GM12892 (cell line): ENCODE measurements at regions not wholly inside any gene's neighbourhood (a gene's known extent, or its start where the extent isn't known, plus 50 kb on each side); places are given as distances from the start of the nearest gene placed in this dataset.

Source experiments
- DNase-seq: peaks from one replicate; pipeline ENCODE4 v3.0.0; 2011; ENCODE audit not compliant: insufficient read length
- FAIRE-seq: peaks from 2 replicates; lab custom pipeline; 2011; peaks lifted over from hg19 to GRCh38; lab: Jason Lieb, UNC
- POLR2A ChIP-seq: IDR thresholded peaks from 2 replicates; pipeline ENCODE4 v1.6.1; 2011; ENCODE audit warnings: low read depth, low read length, control low read depth
- POLR2AphosphoS5 ChIP-seq: IDR thresholded peaks from 2 replicates; pipeline ENCODE4 v1.6.1; 2011; ENCODE audit warnings: low read depth, low read length, control low read depth
- TAF1 ChIP-seq: IDR thresholded peaks from 2 replicates; pipeline ENCODE4 v1.6.1; 2011; ENCODE audit warnings: low read depth, mild to moderate bottlenecking, control low read depth, low read length, borderline replicate concordance

DNA sequence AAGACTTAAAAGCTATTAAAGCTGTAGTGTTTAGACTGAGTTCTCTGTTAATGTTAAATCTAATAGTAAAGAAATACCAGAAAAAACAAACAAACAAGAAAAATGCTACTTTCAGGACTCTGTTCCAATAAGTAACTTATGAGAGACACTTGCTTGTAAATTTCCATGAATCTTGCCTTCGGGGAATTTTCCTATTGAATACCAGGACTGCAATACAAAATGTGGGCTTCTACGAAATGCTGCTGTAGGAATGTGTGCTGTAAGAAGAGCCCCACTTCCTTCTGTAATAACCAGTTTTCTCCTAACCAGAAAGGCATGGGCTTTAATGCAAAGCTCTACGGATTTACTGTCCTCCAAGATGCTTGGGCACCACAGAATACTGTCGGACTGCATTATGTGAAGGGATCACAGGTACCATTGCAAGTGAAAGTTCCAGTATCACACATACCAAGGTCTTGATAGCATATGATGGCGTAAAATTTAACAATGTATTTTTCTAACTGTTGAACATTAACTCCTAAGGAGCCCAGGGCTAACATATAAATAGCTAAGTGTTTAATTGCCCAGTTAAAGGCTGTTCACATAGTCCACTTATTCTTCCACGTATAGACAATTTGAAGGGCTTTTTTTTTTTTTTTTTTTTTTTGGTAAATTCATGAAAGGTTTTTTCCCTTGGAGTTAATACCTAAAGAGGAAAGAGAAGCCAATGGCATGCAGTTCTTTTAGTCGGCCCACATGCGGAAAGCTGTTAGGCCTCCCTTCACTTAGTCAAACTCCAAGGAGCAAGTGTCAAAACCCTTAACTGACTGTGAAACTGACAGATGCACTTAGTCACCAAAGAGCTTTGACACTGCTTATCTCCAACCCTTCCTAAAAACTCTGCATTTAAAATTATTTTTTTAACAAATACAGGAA lies 564.0 kb upstream of the POU3F3 start:
- FAIRE-seq, result no peak
- DNase-seq, result no peak
- TF ChIP-seq POLR2A, result no peak
- TF ChIP-seq POLR2AphosphoS5, result no peak
- TF ChIP-seq TAF1, result no peak

DNA sequence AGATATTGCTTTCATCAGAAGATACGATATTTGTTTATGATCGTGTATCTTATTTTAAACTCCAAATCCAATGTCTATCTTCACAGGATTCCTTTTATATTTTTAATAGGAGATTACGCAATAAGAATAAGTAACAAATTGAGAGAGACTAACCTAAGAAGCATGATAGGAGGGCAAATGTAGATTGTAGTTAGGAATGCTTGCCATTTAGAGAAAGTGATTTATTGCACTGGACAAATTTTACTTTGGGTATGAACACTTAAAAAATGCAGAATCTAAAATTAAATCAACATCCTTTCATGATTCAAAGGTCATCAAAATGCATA lies 563.4 kb upstream of the POU3F3 start:
- TF ChIP-seq POLR2A (no peak), POLR2AphosphoS5 (no peak), TAF1 (no peak)
- no peak for DNase-seq
- no peak for FAIRE-seq

DNA sequence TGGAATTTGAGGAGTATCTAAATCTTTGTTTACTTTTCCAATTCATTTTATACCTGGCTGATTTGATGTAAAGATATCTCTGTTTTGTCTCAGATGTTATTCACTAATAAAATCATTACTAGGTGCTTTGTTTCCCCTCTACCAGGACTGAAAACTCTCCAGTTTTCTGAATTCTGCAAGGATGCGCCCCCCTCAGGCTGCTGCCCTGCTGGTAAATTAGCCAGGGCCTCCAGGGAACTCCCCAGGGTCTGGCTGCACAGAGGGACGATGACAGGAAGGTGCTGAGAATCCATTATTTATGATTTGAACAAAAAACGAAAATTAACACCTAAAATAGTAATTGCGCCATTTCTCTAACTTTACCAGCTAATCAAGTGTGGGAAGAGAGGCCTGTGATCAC lies 541.2 kb upstream of the POU3F3 start:
- FAIRE-seq, result no peak

DNA sequence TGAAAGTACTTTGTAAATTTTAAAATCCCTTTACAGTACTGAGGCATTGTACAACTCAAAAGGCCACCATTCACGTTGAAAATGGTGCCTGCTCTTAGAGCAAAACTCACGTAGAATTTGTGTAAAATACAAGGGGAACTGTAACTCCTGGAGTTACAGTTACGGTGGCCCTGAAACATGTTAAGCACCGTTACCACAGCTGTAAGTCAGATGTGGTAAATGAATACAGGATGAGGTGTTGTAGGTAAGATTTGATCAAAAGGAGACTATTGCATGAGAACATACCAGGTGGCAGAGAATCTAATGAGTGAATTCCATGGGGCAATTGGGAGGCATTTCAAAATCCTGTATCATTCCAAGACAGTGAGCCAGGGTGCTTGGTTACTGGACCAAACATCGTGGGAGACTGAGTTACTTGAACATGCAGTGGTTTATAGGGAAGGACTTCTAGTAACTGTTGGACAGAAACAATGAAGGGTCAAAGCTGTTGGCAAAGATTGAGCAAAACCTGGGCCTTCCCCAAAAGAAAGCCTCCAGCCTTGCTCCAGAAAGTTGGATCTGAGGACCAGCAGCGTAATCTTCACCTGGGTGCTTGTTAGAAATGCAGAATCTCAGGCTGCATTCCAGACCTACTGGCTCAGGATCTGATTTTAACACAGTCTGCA lies 535.8 kb upstream of the POU3F3 start:
- no peak for DNase-seq
- FAIRE-seq, result no peak
- TF ChIP-seq TAF1 (no peak), POLR2A (no peak), POLR2AphosphoS5 (no peak)

More for the DNA sequence above, 541.2 kb upstream of the POU3F3 start:
- no peak for TF ChIP-seq POLR2AphosphoS5
- TF ChIP-seq POLR2A, result no peak
- no peak for DNase-seq

DNA sequence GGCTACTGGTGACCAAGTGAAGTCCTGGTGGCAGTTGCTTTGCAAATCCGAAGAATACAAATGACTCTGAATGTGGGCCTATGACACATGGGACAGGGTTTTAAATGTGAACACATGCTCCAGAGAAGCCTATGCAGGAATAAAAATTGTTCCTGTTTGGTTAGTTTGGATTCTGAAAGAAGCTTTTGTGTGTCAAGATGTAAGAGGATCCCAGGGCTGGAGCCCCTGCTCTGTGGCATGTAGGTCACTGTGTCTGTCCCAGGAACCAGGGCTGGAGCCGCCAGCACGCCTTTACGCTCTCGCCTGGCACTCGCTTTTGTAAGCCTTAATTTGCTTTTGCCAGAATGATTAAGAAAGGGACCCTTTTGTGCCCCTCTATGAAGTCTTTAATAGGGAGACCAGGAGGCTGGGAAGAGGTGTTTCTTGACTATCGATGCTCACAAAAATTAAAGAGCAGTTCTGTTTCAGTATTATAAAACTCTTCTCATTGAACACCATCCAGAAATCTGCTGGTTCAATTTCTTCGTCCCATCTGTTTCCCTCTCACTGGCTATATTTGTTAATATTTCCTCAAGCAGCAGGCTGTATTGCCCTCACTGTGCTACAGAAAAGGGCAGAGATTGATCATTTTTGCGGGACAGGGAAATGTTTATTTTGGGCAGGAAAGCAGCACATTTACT lies 532.7 kb upstream of the POU3F3 start:
- DNase-seq (no peak), FAIRE-seq (no peak)

DNA sequence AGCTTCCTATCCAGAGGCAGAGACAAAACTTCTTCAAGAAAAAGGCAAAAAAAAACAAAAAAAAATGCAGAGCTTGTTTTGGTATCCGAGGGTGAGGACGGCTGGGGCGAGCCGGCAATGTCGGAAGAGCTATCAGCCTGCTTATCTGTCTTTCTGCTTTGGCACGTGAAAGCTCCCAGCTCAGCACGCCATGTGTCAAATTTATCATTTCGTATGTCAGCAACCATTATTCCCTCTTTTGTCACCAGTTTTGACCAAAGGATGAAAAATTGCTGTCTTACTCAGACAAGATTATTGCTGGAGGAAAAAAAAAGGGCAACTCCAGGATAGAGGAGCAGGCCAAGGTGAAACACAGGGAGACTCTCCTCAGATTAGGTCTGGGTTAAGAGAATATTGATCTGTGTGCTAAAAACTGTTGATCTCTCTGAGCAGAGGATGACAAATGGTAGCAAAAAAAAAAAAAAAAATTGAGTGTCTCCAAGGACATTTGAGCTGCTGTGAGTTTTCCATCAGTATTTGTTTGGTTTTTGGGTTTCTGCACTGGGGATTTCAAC lies 532.0 kb upstream of the POU3F3 start:
- TF ChIP-seq POLR2AphosphoS5, result no peak
- TF ChIP-seq TAF1, result no peak
- DNase-seq, result no peak
- no peak for FAIRE-seq

More for the DNA sequence above, 532.7 kb upstream of the POU3F3 start:
- TF ChIP-seq POLR2AphosphoS5 (no peak), TAF1 (no peak), POLR2A (no peak)

DNA sequence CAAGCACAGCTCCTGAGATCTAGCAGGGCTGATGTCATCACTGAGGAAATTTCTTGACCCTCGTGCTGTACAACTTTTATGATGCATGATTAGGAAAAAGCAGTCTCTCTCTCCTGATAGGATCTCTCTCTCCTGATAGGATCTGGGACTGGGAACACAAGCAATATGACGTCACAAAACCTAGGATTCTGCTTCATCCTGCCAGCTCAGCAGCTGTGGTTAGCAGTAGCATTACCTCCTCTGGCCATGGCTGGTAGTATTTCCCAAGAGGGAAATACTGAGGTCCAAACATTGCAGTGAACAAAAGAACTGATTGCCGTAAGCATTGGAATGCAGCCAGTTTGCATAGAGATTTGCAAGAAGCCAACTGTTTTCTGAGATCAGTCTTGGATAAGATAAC lies 521.2 kb upstream of the POU3F3 start:
- DNase-seq (no peak), FAIRE-seq (no peak)
- TF ChIP-seq TAF1 (no peak), POLR2A (no peak), POLR2AphosphoS5 (no peak)

DNA sequence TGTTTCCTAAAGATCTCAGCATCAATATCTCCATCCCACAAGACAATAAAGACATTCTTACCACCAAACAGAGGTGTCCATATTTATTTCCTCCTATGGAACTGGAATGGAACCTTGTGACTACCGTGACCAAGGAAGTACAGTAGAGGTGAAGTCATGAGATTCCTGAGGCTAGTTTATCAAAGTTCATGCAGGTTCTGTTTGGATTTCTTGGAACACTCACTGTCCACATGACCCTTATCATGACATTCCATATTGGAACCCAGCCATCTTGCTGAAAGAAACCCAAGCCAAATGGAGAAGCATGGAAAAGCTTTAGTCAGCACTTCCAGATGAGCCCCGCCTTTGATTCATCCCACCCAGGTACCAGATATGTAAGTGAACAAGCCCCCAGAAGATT lies 516.0 kb upstream of the POU3F3 start:
- DNase-seq, result no peak
- no peak for FAIRE-seq
- TF ChIP-seq POLR2A (no peak), POLR2AphosphoS5 (no peak), TAF1 (no peak)

DNA sequence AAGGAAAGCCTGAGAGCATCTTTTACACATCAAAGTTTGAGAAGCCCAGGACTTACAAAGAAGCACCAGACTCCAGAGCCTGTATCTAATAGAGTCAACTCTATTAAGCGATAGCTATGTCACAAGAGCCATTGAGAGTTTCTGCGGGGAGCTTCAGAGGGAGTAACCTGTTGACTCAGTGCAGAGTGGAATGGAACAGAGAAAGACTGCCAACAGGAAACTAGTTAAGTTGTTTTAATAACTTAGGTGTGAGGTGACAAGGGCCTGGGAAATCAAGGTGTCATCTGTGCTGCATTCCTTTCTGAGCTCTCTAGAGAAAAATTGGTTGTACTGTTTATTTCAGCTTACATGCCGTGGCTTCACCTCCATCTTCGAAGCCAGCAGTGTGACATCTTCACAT lies 513.8 kb upstream of the POU3F3 start:
- DNase-seq (no peak), FAIRE-seq (no peak)
- no peak for TF ChIP-seq POLR2A
- no peak for TF ChIP-seq POLR2AphosphoS5
- TF ChIP-seq TAF1, result no peak

DNA sequence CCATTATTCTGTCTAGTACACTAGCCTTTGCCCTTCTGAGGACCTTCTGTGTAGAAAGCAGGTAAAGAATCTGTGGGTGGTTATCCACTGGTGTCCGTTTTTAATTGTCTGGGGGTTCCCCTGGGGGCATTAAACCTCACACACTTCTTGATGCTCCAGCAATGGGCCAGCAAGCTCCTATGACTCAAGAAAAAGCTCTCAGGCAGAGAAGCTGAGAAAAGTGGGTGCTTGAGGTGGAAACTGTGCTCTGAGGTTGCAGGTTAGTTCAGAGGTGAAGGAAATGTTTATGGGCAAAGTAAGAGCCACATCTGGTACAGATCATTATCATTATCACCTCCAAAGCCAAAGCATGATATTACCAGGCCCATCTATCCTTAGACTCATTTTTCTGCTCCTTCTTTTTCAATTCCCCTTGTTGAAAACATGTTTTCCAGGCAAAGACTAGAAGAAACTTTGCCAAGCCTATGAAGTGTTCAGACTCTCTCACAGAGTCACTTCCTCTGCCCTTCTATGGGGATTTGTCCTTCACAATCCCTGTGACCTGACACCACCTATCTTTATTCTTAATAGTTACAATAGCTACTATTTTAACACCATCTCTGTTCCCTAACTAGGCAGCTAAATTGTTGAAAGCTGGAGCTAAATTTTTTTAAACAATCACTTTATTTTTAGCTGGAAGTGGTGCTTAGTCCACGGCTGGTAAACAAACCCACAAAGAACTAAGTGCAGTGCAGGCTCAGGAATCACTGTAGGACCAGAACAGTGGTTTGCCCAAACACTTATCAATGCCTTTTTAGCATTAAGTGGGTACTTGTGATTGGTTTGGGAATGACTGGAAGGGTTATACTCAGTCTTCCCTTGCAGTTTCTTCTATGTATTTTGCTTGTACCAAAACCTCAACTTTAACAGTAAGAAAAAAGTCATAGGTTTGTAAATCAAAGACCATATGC lies 512.8 kb upstream of the POU3F3 start:
- TF ChIP-seq TAF1, result no peak
- TF ChIP-seq POLR2A, result no peak
- no peak for TF ChIP-seq POLR2AphosphoS5
- FAIRE-seq (no peak), DNase-seq (no peak)

DNA sequence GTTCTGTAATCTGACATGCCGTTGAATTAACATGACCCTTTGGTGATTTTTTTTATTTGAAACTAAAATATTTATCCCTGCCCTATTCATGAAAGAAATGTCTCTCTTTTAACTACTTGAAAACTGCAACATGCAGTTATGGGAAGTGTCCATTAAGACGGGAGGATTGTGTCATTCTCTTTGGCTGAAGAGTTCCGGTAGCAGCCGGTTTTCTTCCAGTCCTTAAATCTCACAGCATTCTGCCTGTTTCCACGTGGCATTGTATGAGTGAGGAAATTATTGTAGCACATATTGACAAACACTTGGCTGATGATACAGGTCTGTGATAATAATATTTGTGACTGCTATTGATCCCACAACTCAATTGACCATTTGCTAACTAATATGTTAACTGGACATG lies 509.6 kb upstream of the POU3F3 start:
- no peak for FAIRE-seq
- TF ChIP-seq TAF1 (no peak), POLR2AphosphoS5 (no peak), POLR2A (no peak)
- no peak for DNase-seq

DNA sequence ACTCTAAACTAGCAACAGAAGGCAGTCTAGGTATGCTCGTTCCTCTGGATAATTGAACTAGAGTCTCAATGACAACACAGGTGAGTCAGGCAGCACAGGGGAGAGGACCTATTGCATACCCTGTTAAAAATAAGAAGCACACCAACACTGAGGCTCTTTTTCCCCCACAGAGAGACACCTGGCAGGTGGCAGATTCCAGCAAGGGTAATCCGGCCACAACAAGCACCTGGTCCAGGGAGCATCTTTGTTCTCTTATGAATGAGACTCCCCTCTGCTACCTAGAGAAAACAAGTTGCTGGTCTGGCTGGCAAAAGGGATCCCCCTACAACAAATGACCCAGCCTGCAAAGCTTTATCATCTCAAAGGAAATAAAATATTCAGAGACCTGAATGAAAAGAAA lies 508.9 kb upstream of the POU3F3 start:
- no peak for TF ChIP-seq POLR2A
- TF ChIP-seq POLR2AphosphoS5, result no peak
- TF ChIP-seq TAF1, result no peak
- FAIRE-seq (no peak), DNase-seq (no peak)
